Activated CD4-positive, alpha-beta T cell treated with anti-CD3 and anti-CD28 coated beads, Interleukin-2, amount 10 ng/mL, durations not matched to agents 7 days and 5 days (primary cell): ENCODE measurements at regions not wholly inside any gene's neighbourhood (a gene's known extent, or its start where the extent isn't known, plus 50 kb on each side); places are given as distances from the start of the nearest gene placed in this dataset.

ENCODE experiments used
- CTCF ChIA-PET: fragments of 350-600 bp; sonication (Branson Sonifier 250); formaldehyde crosslinking; loops from one replicate; lab custom pipeline; 2021; ENCODE audit warnings: antibody characterized with exemption; lab: Charles Lee
- POLR2A ChIA-PET: fragments of 350-600 bp; sonication (Branson Sonifier 250); formaldehyde crosslinking; loops from one replicate; lab custom pipeline; 2021; ENCODE audit warnings: antibody characterized with exemption; lab: Charles Lee
- DNase-seq: peaks from one replicate; pipeline ENCODE4 v3.0.0-alpha.2; 2020
- H3K27ac Mint-ChIP-seq: one replicate; pipeline ENCODE4 v1.8.0; 2021; ENCODE audit warnings: mild to moderate bottlenecking, moderate library complexity, mixed read lengths
- H3K27me3 Mint-ChIP-seq: one replicate; pipeline ENCODE4 v1.8.0; 2021; ENCODE audit warnings: mixed read lengths
- H3K36me3 Mint-ChIP-seq: one replicate; pipeline ENCODE4 v1.8.0; 2021; ENCODE audit warnings: low read depth, mixed read lengths
- H3K4me1 Mint-ChIP-seq: one replicate; pipeline ENCODE4 v1.8.0; 2021; ENCODE audit warnings: mixed read lengths
- H3K4me3 Mint-ChIP-seq: one replicate; pipeline ENCODE4 v1.8.0; 2021; ENCODE audit warnings: mild to moderate bottlenecking, moderate library complexity, mixed read lengths
- H3K9me3 Mint-ChIP-seq: one replicate; pipeline ENCODE4 v1.8.0; 2021; ENCODE audit warnings: mixed read lengths

DNA sequence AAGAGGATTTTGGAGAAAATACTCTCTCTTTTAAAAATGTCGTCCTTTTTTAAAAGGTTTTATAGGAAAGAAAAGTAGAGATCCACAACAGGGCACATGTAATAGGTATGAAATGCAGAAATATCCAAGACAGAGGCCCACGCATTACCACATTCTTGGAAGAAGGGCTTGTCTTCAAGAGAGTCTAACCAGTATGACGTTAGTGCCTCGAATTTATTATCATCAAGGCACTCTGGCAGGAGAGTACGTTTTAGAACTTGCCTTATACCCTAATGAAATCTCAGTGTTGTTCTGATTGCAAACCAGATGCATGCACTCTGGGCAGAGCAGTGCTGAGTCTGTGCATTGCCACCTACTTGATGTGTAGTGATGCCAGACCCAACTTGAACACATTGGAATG lies 342.6 kb upstream of the NFE2L3 start:
- no peak overlapping the region for H3K27ac Mint-ChIP-seq
- DNase-seq, result no peak
- ChIA-PET POLR2A (no interaction called here), CTCF (interaction anchor here (0.6 kb wide), 1 partner anchor 316 kb away, joined by 3 read pairs; no protein-coding TSS in a partner anchor)
- H3K36me3 Mint-ChIP-seq, result no peaks in the 10 kb centered on the region
- H3K4me1 Mint-ChIP-seq, result no peaks in the 10 kb centered on the region
- H3K27me3 Mint-ChIP-seq, result peaks cover 7% of the 10 kb centered on the region
- H3K4me3 Mint-ChIP-seq, result no peak overlapping the region
- H3K9me3 Mint-ChIP-seq, result no peaks in the 10 kb centered on the region

DNA sequence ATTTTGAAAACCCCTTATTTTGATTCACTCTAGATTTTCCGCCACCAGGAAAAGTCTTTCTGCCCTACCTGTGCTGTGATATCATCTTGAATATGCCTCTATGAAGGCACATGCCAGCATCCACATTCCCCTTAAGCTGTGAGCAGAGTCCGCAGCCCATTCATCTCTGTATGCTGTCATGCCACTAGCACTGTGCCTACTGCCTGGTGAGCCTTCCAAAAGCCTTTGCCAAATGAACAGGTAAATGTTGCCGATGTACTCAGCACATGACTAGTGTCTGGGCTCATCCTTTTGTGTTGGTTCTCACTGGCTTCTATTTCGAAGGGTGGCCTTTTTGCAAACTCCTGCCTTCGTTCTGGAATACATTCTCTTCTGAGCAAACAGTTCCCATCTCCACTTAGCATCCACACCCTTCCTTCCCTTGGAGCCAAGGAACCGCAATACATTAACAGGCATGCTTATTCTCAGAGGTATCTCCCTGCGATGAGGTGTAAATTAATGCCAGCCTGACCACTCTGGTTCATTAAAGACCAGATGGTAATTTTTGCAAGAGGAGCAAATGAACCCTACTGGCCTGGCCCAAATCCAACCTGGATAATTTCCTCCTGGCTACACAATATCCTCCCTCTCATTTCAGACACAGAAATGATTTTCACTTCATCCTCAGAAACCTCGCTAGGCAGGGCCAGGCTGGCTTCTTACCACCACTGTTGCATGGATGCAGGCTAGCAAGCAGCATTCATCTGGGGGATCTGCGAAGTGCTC lies 339.7 kb upstream of the NFE2L3 start:
- DNase-seq, result no peak
- no peak overlapping the region for H3K4me3 Mint-ChIP-seq
- ChIA-PET CTCF (no interaction called here), POLR2A (no interaction called here)
- H3K4me1 Mint-ChIP-seq, result no peaks in the 10 kb centered on the region
- no peaks in the 10 kb centered on the region for H3K36me3 Mint-ChIP-seq
- H3K27ac Mint-ChIP-seq, result no peak overlapping the region
- no peaks in the 10 kb centered on the region for H3K9me3 Mint-ChIP-seq
- peaks cover 10% of the 10 kb centered on the region for H3K27me3 Mint-ChIP-seq

DNA sequence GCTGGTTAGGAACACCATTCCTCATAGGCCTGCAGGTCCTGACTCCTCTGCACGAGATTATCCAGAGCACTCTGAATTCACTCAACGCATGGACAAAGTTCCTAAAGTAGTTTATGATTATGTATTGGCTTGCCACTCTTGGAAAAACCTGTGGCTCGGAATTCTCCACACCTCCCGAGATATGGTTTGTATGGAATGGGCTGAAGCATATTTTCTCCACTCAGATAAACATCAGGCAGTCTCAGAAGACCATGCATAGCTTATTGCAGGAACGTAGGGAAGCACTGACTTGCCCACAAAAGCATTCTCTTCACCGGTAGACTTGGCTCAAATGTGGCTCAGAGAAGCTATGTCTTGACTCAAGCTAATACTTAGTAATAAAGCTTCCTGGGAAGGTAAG lies 338.6 kb upstream of the NFE2L3 start:
- Mint-ChIP-seq H3K36me3 (no peaks in the 10 kb centered on the region), H3K27me3 (peaks cover 7% of the 10 kb centered on the region)

DNA sequence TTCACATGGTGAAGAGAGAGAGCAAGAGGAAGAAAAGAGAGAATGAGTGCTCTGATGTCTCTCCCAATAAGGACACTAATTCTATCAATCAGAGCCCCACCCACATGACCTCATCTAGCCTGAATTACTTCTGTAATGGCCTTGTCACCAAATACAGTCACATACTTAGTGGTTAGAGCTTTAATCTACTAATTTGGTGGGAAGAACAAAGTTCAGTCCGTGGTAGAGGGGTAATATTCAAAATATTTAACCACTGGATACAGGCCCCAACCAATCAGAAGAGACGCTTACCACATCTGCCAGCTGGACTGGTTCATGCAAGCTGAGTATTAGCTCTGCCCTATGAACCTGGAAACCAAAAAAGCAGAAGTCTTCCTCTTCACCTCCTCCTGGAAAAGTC lies 336.3 kb upstream of the NFE2L3 start:
- ChIA-PET CTCF (interaction anchor here (0.6 kb wide), 1 partner anchor 1452 kb away, joined by 3 read pairs; no protein-coding TSS in a partner anchor), POLR2A (no interaction called here)
- Mint-ChIP-seq H3K4me1 (no peaks in the 10 kb centered on the region), H3K9me3 (no peaks in the 10 kb centered on the region), H3K27me3 (peaks cover 11% of the 10 kb centered on the region), H3K4me3 (no peak overlapping the region), H3K36me3 (no peaks in the 10 kb centered on the region), H3K27ac (no peak overlapping the region)
- DNase-seq, result no peak

More for the DNA sequence above, 338.6 kb upstream of the NFE2L3 start:
- ChIA-PET POLR2A (no interaction called here), CTCF (interaction anchor here (0.6 kb wide), 1 partner anchor 21 kb away, joined by 3 read pairs; no protein-coding TSS in a partner anchor)
- Mint-ChIP-seq H3K4me1 (no peaks in the 10 kb centered on the region), H3K9me3 (no peaks in the 10 kb centered on the region), H3K4me3 (no peak overlapping the region), H3K27ac (no peak overlapping the region)
- DNase-seq, result no peak

DNA sequence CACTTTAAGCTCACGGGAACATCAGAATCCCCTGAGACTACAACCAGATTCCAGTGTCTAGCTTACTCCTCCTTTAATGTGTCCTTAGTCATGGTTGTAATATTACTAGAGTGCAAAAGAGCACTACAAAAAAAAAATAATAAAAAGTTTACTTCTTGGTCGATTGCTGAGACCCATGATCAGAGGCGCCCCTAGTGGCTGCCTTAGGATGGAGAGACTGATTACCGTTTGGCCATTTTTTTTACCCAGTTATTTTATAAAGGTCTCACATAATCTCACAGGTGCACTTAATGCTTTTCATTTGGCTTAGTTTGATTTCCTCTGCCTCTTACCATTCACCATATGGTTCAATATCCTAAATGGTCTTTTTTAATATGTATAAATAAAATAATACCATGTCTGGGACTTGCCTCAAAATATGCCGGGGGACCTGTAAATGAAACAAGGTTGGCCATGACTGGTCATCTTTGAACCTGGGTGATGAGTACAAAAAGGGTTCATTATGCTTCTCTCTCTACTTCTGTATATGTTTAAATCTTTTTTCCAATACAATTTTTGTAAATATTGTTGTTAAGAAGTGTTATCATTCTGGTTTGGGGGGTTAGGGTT lies 331.5 kb upstream of the NFE2L3 start:
- Mint-ChIP-seq H3K4me3 (no peak overlapping the region), H3K36me3 (no peaks in the 10 kb centered on the region), H3K27ac (no peak overlapping the region), H3K27me3 (peaks cover 16% of the 10 kb centered on the region), H3K4me1 (no peaks in the 10 kb centered on the region), H3K9me3 (no peaks in the 10 kb centered on the region)
- ChIA-PET POLR2A (no interaction called here), CTCF (no interaction called here)
- DNase-seq, result no peak

DNA sequence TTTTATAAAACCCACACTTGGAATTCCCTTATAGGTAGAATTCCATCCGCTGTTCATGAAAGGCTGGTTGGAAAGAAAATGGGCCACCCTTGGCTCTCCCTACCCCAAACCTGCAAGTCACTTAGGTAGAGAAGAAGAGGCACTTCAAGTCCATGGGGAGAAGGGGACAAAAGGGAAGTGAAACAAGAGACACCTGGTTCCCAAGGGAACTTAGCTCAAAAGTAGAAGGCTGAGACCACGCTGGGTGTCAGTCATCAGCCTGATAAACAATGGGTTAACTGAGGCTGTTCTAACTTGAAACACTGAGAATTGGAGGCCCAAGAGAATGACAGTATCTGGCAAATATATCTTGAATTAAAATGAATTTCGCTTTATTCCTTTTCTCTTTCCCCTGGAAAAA lies 330.8 kb upstream of the NFE2L3 start:
- CTCF ChIA-PET, result no interaction called here
- H3K36me3 Mint-ChIP-seq, result no peaks in the 10 kb centered on the region
- no peaks in the 10 kb centered on the region for H3K9me3 Mint-ChIP-seq
- peaks cover 16% of the 10 kb centered on the region for H3K27me3 Mint-ChIP-seq
- POLR2A ChIA-PET, result no interaction called here
- no peak overlapping the region for H3K27ac Mint-ChIP-seq
- no peak overlapping the region for H3K4me3 Mint-ChIP-seq
- no peaks in the 10 kb centered on the region for H3K4me1 Mint-ChIP-seq
- no peak for DNase-seq

DNA sequence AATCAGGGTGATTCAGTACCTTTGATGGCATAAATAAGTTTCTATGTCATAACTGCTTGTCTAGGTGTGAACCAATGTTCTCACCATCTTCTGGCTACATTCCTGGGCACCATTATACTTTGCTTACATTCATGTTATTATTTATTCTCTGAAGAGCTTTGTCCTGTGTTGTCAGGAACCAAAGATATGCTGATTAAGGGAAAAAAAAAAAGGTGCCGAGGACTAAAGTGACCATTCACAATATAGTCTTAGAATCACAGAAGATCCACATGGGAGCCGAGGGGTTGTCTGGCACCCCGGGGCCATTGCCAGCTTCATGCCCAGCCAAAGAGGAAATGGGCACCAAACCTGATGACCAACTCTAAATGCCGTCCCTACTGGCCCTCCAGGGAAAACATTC lies 329.2 kb upstream of the NFE2L3 start:
- no peaks in the 10 kb centered on the region for H3K36me3 Mint-ChIP-seq
- H3K27me3 Mint-ChIP-seq, result peaks cover 12% of the 10 kb centered on the region
- DNase-seq, result no peak
- no peaks in the 10 kb centered on the region for H3K9me3 Mint-ChIP-seq
- ChIA-PET POLR2A (no interaction called here), CTCF (no interaction called here)
- H3K4me1 Mint-ChIP-seq, result no peaks in the 10 kb centered on the region
- no peak overlapping the region for H3K27ac Mint-ChIP-seq
- no peak overlapping the region for H3K4me3 Mint-ChIP-seq

DNA sequence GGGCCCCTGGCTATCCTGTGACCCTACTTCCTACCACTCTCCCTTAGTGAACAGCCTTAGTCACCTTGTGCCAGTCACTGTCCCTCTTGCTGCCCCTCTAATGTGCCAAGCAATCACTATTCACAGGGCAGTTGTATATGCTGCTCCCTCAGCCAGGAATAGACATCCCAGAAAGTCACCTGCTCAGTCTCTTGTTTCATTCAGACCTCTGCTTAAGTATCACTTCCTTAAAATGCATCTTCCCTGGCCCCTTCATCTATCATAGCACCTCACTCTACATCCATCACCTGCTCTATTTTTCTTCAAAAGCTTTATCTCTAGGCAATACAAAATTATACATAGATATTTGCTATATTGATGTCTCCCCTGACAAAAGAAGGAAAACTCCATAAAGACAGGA lies 328.4 kb upstream of the NFE2L3 start:
- CTCF ChIA-PET, result no interaction called here
- POLR2A ChIA-PET, result no interaction called here
- H3K9me3 Mint-ChIP-seq, result no peaks in the 10 kb centered on the region
- no peaks in the 10 kb centered on the region for H3K36me3 Mint-ChIP-seq
- no peak overlapping the region for H3K4me3 Mint-ChIP-seq
- H3K4me1 Mint-ChIP-seq, result no peaks in the 10 kb centered on the region
- H3K27me3 Mint-ChIP-seq, result peaks cover 14% of the 10 kb centered on the region
- no peak for DNase-seq
- no peak overlapping the region for H3K27ac Mint-ChIP-seq

DNA sequence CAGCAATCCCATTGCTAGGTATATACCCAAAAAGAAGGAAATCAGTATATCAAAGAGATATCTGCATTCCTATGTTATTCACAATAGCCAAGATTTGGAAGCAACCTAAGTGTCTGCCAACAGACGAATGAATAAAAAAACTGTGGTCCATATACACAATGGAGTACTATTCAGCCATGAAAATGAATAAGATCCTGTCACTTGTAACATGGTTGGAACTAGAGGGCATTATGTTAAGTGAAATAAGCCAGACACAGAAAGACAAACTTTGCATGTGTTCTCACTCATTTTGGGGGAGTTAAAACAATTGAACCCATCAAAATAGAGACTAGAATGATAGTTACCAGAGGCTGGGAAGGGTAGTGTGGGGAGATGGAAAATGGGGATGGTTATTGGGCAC lies 323.5 kb upstream of the NFE2L3 start:
- peaks cover 15% of the 10 kb centered on the region for H3K27me3 Mint-ChIP-seq
- H3K36me3 Mint-ChIP-seq, result no peaks in the 10 kb centered on the region
- no peak overlapping the region for H3K27ac Mint-ChIP-seq
- ChIA-PET POLR2A (no interaction called here), CTCF (no interaction called here)
- H3K4me3 Mint-ChIP-seq, result no peak overlapping the region
- no peaks in the 10 kb centered on the region for H3K9me3 Mint-ChIP-seq
- H3K4me1 Mint-ChIP-seq, result no peaks in the 10 kb centered on the region
- DNase-seq, result no peak

DNA sequence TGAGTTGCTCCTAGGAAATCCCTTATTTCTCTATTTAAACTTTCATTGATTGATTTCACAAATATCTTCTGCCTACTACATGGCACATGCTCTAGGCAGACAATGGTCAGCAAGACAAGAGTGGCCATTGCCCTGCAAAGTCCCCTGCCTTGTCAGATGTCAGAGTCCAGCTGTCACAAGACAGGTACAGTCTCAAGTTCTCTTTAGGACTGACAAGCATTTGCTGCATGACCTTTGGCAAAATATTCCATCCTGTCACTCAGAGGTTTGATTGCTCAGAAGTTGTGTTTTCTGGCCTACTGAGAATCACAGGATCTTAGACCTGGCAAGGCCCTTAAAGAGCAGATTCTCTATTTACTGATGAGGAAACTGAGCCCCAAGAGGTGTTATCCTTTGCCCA lies 322.3 kb upstream of the NFE2L3 start:
- no peaks in the 10 kb centered on the region for H3K9me3 Mint-ChIP-seq
- no peaks in the 10 kb centered on the region for H3K36me3 Mint-ChIP-seq
- POLR2A ChIA-PET, result no interaction called here
- H3K4me3 Mint-ChIP-seq, result no peak overlapping the region
- CTCF ChIA-PET, result no interaction called here
- H3K27me3 Mint-ChIP-seq, result peaks cover 13% of the 10 kb centered on the region
- H3K4me1 Mint-ChIP-seq, result no peaks in the 10 kb centered on the region
- DNase-seq, result no peak
- H3K27ac Mint-ChIP-seq, result no peak overlapping the region

DNA sequence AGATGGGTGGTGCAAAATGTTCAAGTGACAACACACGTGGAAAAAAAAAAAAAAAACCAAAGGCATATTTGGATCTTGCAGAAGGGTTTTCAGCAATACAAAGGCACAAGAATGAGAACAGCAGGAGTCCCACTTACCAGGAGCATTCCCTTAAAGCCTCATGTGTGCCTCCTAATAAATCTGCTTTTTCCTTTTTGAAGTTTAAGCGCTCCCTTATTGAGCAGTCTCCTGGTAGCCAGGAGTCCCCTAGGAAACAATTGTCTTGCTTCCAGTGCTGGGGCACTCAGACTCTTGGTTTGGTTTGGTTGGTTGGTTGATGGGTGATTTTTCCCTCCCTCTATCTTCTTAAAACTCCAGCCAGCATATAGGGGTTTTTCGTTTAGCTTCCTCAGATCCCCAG lies 321.8 kb upstream of the NFE2L3 start:
- POLR2A ChIA-PET, result no interaction called here
- Mint-ChIP-seq H3K4me3 (no peak overlapping the region), H3K9me3 (no peaks in the 10 kb centered on the region), H3K36me3 (no peaks in the 10 kb centered on the region), H3K4me1 (no peaks in the 10 kb centered on the region), H3K27ac (no peak overlapping the region), H3K27me3 (peaks cover 12% of the 10 kb centered on the region)
- CTCF ChIA-PET, result no interaction called here
- DNase-seq, result no peak

DNA sequence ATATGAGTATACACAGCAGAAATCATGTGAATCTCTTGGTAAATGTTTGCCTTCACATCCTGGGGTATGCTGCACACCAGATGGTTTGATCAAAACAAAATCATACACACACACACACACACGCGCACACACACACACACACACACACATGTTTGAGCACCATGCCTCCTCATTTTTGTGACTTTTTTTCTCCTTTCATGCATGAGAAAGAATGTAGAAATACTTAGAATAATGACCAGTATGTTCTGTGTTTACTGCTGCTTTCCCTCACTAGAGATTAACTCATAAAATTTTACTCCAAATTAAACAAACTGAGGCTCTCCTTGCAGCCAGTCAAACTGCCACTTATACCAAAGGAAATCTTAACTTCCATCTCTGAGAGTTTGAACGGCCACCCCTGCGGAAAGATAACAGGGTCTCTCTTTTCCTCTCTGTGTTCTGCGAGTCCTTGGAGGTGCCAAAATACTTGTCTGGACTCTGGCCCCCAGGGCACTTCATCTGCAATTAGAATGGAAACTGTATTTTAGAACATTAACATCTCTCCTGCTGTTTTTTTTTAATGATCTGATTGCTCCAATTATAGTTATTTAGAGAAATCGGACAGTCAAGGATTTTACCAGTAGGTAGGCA lies 320.8 kb upstream of the NFE2L3 start:
- no peaks in the 10 kb centered on the region for H3K4me1 Mint-ChIP-seq
- peaks cover 12% of the 10 kb centered on the region for H3K27me3 Mint-ChIP-seq
- no peak overlapping the region for H3K27ac Mint-ChIP-seq
- no peaks in the 10 kb centered on the region for H3K9me3 Mint-ChIP-seq
- no peak overlapping the region for H3K4me3 Mint-ChIP-seq
- CTCF ChIA-PET, result no interaction called here
- no peak for DNase-seq
- no peaks in the 10 kb centered on the region for H3K36me3 Mint-ChIP-seq
- POLR2A ChIA-PET, result no interaction called here

DNA sequence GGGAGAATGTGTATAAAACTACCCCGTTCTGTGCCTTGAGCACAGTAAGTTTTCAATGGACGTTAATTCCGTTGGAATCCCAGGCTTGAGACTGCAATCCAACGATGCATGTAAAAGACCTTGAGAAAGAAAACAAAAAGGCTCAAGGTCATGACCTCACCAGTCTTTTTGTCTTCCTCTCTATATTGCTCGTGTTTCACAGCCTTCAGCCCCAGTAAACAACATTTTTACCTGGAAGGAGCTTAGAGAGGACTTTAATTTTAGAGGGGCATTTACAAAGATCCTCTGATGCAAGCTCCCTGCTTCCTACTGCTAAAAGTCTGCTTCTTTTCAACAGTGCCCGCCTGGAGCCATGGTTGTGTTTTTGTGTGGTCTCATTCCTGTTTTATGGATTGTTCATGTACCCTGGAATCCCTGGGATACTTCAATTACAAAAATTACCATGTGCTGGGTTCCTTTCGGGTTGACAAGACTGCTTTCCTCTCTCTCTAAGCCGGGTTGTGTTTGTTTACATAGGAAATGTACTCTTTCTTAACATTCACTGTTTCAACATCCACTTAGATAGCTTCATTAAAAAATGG lies 320.1 kb upstream of the NFE2L3 start:
- ChIA-PET POLR2A (no interaction called here), CTCF (no interaction called here)
- Mint-ChIP-seq H3K27me3 (peaks cover 14% of the 10 kb centered on the region), H3K36me3 (no peaks in the 10 kb centered on the region), H3K4me1 (no peaks in the 10 kb centered on the region), H3K27ac (no peak overlapping the region), H3K4me3 (no peak overlapping the region), H3K9me3 (no peaks in the 10 kb centered on the region)
- DNase-seq, result no peak
